Epithelial cell of esophagus (primary cell): ENCODE measurements at regions not wholly inside any gene's neighbourhood (a gene's known extent, or its start where the extent isn't known, plus 50 kb on each side); places are given as distances from the start of the nearest gene placed in this dataset.

Experiments used
- DNase-seq: peaks from one replicate; pipeline ENCODE4 v3.0.0; 2010; ENCODE audit warnings: low read depth
- H3K4me3 ChIP-seq: 2 replicates; pipeline ENCODE4 v1.5.1; 2011; ENCODE audit warnings: mild to moderate bottlenecking, low read length, control low read depth
- TF ChIP-seq, protein P1 (sequence below): IDR thresholded peaks from 2 replicates; pipeline ENCODE4 v1.5.1; 2011; ENCODE audit warnings: low read depth, mild to moderate bottlenecking, low read length, control low read depth, inconsistent platforms; ENCODE audit not compliant: insufficient read depth; ENCODE audit errors: missing control alignments

DNA sequence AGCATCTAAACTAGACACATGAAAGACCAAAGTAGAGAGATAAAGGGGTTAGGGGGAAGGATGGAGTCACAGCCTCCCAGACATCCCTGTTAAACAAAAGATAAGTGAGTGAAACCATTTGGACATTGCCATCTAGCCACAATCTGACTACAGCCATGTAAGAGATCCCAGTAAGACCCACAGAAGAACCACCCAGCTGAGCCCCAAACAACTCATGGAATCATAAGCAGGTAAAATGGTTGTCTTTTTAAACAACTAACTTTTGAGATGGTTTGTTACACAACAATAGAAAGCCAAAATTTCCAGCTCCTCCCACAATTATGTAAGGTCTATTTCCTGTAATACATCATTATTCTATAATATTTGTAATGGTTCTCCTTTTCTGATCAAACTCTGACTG lies 437.5 kb downstream of the IGSF11 start:
- no peak overlapping the region for H3K4me3 ChIP-seq
- no peak for DNase-seq
- TF ChIP-seq, protein P1, sequence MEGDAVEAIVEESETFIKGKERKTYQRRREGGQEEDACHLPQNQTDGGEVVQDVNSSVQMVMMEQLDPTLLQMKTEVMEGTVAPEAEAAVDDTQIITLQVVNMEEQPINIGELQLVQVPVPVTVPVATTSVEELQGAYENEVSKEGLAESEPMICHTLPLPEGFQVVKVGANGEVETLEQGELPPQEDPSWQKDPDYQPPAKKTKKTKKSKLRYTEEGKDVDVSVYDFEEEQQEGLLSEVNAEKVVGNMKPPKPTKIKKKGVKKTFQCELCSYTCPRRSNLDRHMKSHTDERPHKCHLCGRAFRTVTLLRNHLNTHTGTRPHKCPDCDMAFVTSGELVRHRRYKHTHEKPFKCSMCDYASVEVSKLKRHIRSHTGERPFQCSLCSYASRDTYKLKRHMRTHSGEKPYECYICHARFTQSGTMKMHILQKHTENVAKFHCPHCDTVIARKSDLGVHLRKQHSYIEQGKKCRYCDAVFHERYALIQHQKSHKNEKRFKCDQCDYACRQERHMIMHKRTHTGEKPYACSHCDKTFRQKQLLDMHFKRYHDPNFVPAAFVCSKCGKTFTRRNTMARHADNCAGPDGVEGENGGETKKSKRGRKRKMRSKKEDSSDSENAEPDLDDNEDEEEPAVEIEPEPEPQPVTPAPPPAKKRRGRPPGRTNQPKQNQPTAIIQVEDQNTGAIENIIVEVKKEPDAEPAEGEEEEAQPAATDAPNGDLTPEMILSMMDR, result no peak

- H3K4me3 ChIP-seq, result no peak overlapping the region
- no peak for DNase-seq
- TF ChIP-seq, protein P1, result no peak
These were observed 426.5 kb downstream of the IGSF11 start for GRCh38 chr3:118607915-118608820.

GRCh38 chr3:118618247-118619040 lies 416.2 kb downstream of the IGSF11 start:
- peak; percentile 87 for DNase-seq
- TF ChIP-seq, protein P1, result no peak

DNA sequence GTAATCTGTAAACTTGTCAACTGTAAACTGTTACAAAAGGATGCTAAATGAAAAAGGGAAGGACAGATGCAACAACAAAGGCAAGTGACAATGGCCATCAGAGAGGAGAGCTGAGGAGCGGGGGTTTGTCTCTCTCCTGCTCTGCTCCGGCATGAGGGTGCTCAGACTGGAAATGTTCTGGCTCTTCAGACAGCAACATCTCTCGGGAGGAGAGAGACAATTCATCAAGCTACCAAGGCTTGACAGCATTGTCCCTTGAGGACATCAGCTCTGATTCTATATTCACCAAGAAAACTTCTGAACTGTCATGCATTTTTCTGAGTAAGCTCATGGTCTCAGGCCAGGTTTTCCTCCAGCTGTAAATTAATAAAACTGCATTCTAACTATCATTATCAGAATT lies 408.2 kb downstream of the IGSF11 start:
- no peak overlapping the region for H3K4me3 ChIP-seq
- no peak for DNase-seq
- TF ChIP-seq, protein P1, result no peak

More at GRCh38 chr3:118618247-118619040, 416.2 kb downstream of the IGSF11 start:
- H3K4me3 ChIP-seq, result no peak overlapping the region

DNA sequence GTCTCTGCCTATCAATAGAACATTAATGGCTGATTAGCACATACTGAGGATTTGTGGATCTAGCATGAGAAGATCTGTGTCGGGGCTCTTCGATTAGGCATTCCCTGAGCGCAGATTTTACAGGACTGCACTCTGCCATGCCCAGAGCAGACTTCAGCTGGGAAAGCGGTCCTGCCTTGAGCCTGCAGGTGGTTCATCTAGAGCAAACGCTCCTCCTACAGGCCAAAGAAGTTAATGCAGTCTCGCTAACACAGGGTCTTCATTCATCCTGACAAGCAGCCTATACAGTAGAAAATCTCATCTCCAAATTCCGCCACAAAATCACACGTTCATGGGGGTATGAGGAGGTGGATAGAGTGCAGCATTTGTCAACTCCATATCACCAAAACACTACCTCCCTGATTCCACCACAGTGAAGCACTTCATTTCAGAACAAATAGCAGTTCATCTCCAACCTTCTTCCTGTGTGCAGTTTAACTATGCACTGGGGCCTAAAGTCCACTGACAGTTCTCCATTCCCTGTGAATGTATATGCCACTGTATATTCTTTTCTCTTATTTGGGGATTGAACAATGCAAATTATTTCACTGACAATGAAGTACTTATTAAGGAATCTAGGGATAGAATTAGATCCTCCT lies 405.8 kb downstream of the IGSF11 start:
- TF ChIP-seq, protein P1, result peak; percentile 97
- DNase-seq, result peak; percentile 79
- H3K4me3 ChIP-seq, result no peak overlapping the region

- no peak overlapping the region for H3K4me3 ChIP-seq
- DNase-seq, result no peak
- TF ChIP-seq, protein P1, result no peak
These were observed 404.8 kb downstream of the IGSF11 start for GRCh38 chr3:118629821-118630220.
